SK-N-MC (cell line): ENCODE measurements at regions not wholly inside any gene's neighbourhood (a gene's known extent, or its start where the extent isn't known, plus 50 kb on each side); places are given as distances from the start of the nearest gene placed in this dataset.

Experiments
- DNase-seq: peaks from one replicate; pipeline ENCODE4 v3.0.0-alpha.2; 2011; ENCODE audit warnings: low read depth, low spot score
- H3K27ac ChIP-seq: fragments of 200-600 bp; sonication (generic); 2 replicates; pipeline ENCODE4 v1.5.1; 2016; ENCODE audit warnings: mixed run types
- H3K36me3 ChIP-seq: fragments of 200-600 bp; sonication (generic); 2 replicates; pipeline ENCODE4 v1.6.1; 2017; ENCODE audit warnings: antibody characterized with exemption, low read length, mixed read lengths; ENCODE audit not compliant: insufficient read depth
- H3K4me3 ChIP-seq: fragments of 200-600 bp; sonication (generic); 2 replicates; pipeline ENCODE4 v1.5.1; 2016
- H3K9ac ChIP-seq: fragments of 200-600 bp; sonication (generic); 2 replicates; pipeline ENCODE4 v1.8.0; 2017; ENCODE audit warnings: mixed run types, mixed read lengths; ENCODE audit not compliant: insufficient read length
- H3K9me3 ChIP-seq: fragments of 200-600 bp; sonication (generic); 2 replicates; pipeline ENCODE4 v1.6.1; 2017; ENCODE audit warnings: low read depth, mild to moderate bottlenecking, antibody characterized with exemption, low read length, moderate library complexity, mixed read lengths
- EZH2 ChIP-seq: fragments of 200-600 bp; sonication (generic); IDR thresholded peaks from one replicate; pipeline ENCODE4 v1.6.1; 2017; ENCODE audit warnings: antibody characterized with exemption
- FOXP2 ChIP-seq: optimal IDR thresholded peaks from 2 replicates; pipeline ENCODE3; 2011; ENCODE audit warnings: mild to moderate bottlenecking, moderate library complexity; ENCODE audit not compliant: insufficient read depth; ENCODE audit errors: extremely low read length, control extremely low read depth
- POLR2AphosphoS5 ChIP-seq: IDR thresholded peaks from 2 replicates; pipeline ENCODE4 v1.6.1; 2012; ENCODE audit warnings: mild to moderate bottlenecking, low read depth, low read length, borderline replicate concordance

- Histone ChIP-seq H3K27ac (no peak overlapping the region), H3K36me3 (no peaks in the 10 kb centered on the region), H3K9ac (no peak overlapping the region), H3K9me3 (no peaks in the 10 kb centered on the region), H3K4me3 (no peak overlapping the region)
- no peak for DNase-seq
- no peak for TF ChIP-seq POLR2AphosphoS5
- TF ChIP-seq FOXP2 = no peak
- TF ChIP-seq EZH2 = no peak
Observed at GRCh38 chr3:70530626-70531025, 218.2 kb upstream of the MDFIC2 start.

- H3K9me3 ChIP-seq = no peaks in the 10 kb centered on the region
- DNase-seq = no peak
- TF ChIP-seq EZH2 = no peak
- no peak for TF ChIP-seq POLR2AphosphoS5
- no peak for TF ChIP-seq FOXP2
- H3K36me3 ChIP-seq = no peaks in the 10 kb centered on the region
- no peak overlapping the region for H3K9ac ChIP-seq
- peak overlapping the region; percentile 22; the same call in 1 of the 2 replicates for H3K4me3 ChIP-seq
- H3K27ac ChIP-seq = peak overlapping the region; percentile 60; the same call in 1 of the 2 replicates
Observed at GRCh38 chr3:70527026-70527425, 214.6 kb upstream of the MDFIC2 start.

- Histone ChIP-seq H3K4me3 (no peak overlapping the region), H3K9ac (no peak overlapping the region), H3K36me3 (no peaks in the 10 kb centered on the region), H3K27ac (no peak overlapping the region), H3K9me3 (no peaks in the 10 kb centered on the region)
- TF ChIP-seq EZH2 (no peak), FOXP2 (no peak), POLR2AphosphoS5 (no peak)
- no peak for DNase-seq
Observed at GRCh38 chr3:70519913-70520659, 207.6 kb upstream of the MDFIC2 start.

GRCh38 chr3:70519026-70519425, 206.6 kb upstream of the MDFIC2 start:
- TF ChIP-seq EZH2 = no peak
- no peak for TF ChIP-seq POLR2AphosphoS5
- TF ChIP-seq FOXP2 = no peak
- no peak for DNase-seq
- no peak overlapping the region for H3K9ac ChIP-seq
- no peak overlapping the region for H3K4me3 ChIP-seq
- no peaks in the 10 kb centered on the region for H3K36me3 ChIP-seq
- no peaks in the 10 kb centered on the region for H3K9me3 ChIP-seq
- no peak overlapping the region for H3K27ac ChIP-seq

GRCh38 chr3:70518356-70518755, 205.9 kb upstream of the MDFIC2 start:
- no peak for TF ChIP-seq EZH2
- TF ChIP-seq FOXP2 = no peak
- no peak for TF ChIP-seq POLR2AphosphoS5
- no peak overlapping the region for H3K9ac ChIP-seq
- H3K27ac ChIP-seq = no peak overlapping the region
- DNase-seq = no peak
- no peak overlapping the region for H3K4me3 ChIP-seq
- no peaks in the 10 kb centered on the region for H3K36me3 ChIP-seq
- no peaks in the 10 kb centered on the region for H3K9me3 ChIP-seq

- TF ChIP-seq FOXP2 = no peak
- TF ChIP-seq EZH2 = no peak
- no peak for TF ChIP-seq POLR2AphosphoS5
- no peaks in the 10 kb centered on the region for H3K36me3 ChIP-seq
- H3K9me3 ChIP-seq = no peaks in the 10 kb centered on the region
- no peak overlapping the region for H3K27ac ChIP-seq
- no peak overlapping the region for H3K9ac ChIP-seq
- H3K4me3 ChIP-seq = no peak overlapping the region
- no peak for DNase-seq
Observed at GRCh38 chr3:70517124-70517890, 204.9 kb upstream of the MDFIC2 start.

GRCh38 chr3:70516076-70516475, 203.6 kb upstream of the MDFIC2 start:
- DNase-seq = no peak
- TF ChIP-seq FOXP2 (no peak), POLR2AphosphoS5 (no peak), EZH2 (no peak)
- Histone ChIP-seq H3K36me3 (no peaks in the 10 kb centered on the region), H3K4me3 (no peak overlapping the region), H3K9me3 (no peaks in the 10 kb centered on the region), H3K9ac (no peak overlapping the region), H3K27ac (no peak overlapping the region)

GRCh38 chr3:70507486-70507885, 195.0 kb upstream of the MDFIC2 start:
- Histone ChIP-seq H3K4me3 (no peak overlapping the region), H3K27ac (no peak overlapping the region), H3K36me3 (no peaks in the 10 kb centered on the region), H3K9me3 (no peaks in the 10 kb centered on the region), H3K9ac (no peak overlapping the region)
- TF ChIP-seq FOXP2 (no peak), EZH2 (no peak), POLR2AphosphoS5 (no peak)
- DNase-seq = no peak

GRCh38 chr3:70506775-70507174, 194.3 kb upstream of the MDFIC2 start:
- TF ChIP-seq EZH2 (no peak), FOXP2 (no peak), POLR2AphosphoS5 (no peak)
- no peak for DNase-seq
- no peak overlapping the region for H3K27ac ChIP-seq
- H3K36me3 ChIP-seq = no peaks in the 10 kb centered on the region
- no peak overlapping the region for H3K9ac ChIP-seq
- no peaks in the 10 kb centered on the region for H3K9me3 ChIP-seq
- no peak overlapping the region for H3K4me3 ChIP-seq
